ENCODE measurements at regions not wholly inside any gene's neighbourhood (a gene's known extent, or its start where the extent isn't known, plus 50 kb on each side); places are given as distances from the start of the nearest gene placed in this dataset.

- no peak for DNase-seq
These were observed 64.9 kb upstream of the SALL4 start for GRCh38 chr20:51867251-51867650.

DNA sequence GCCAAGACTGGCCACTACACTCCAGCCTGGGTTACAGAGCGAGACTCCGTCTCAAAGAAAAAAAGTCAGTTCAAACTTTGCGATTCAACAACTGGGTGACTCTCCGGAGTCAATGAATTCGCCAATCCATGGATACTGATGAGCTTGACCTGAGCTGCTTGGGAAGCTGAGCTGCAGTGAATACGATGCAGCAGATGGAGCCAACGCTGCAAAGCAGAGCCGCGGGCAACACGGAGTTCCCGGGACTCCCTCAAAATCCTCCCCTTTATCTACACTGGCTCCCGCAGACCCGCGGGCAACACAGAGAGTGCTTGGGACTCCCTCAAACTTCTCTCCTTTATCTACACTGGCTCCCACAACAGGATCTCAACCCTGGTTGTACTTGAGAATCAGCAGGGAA is 62.6 kb upstream of the SALL4 start:
- DNase-seq, result no peak

DNA sequence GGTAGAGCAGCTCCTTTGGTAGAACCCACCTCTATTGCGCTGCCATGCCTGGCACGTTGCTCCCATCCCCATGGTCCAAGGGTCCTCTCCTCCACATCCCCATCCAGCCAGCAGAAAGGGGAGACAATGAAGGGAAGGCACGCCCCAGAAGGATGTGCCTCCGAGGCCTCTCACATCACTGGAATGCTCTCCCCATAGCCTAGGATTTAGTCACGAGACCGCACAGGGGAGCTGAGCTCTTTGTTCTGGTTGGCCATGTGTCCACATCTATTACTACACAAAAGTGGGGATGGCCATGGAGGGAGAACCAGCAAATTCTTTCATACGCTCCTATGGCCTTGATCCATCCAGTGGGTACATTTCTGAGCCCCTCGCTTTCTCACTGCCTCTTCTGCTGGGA is 60.5 kb upstream of the SALL4 start:
- no peak for DNase-seq

DNA sequence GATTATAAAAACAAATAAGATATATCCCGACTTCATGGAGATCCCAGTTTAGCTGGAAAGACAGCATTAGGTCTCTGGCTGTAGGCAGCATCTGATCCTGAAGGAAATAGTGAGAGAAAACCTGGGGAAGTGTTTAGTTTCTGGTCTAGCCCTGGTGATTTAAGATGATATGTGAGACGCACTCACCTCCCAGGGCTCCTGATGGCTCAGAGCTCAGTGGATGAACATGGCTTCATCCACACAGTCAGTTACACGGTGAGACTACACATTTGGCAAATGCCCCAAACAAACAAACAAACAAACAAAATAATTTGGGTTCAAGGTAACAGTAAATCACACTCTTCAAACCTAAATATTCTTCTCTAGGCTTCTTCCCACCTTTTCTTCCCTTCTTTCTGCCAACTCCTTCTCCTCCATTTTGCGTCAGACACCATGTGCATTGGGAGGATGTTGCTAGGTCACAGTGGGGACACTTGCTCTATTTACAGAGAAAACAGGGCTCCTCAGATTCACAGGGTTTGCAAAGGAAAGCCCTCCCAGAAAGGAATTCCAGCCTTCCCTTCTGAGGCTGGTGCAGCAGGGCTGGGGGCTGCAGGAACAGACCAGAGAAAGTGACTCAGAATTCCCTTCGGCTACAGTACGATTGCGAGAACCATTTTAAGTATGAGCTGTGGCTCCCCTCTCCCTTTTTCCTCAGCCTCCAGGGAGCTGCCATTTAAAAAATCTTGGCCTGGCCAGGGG is 59.6 kb upstream of the SALL4 start:
- no peak for DNase-seq

- DNase-seq, result no peak
These were observed 58.0 kb upstream of the SALL4 start for GRCh38 chr20:51860111-51860882.

DNA sequence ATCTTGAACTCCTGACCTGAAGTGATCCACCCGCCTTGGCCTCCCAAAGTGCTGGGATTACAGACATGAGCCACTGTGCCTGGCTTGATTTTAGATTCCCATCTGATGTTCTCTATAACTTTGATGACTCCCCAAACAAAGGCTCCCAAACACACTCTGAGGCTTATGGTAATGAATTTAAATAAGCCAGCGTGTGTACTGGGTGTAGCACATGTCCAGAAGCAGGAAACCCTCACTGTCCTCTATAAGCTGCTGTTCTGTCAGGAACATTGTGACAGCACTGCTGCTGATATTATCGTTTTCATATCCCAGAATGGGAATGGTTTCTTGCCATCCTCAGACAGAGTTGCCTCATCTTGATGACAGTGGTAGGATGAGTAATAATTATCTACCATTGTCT is 54.1 kb upstream of the SALL4 start:
- DNase-seq, result no peak

DNA sequence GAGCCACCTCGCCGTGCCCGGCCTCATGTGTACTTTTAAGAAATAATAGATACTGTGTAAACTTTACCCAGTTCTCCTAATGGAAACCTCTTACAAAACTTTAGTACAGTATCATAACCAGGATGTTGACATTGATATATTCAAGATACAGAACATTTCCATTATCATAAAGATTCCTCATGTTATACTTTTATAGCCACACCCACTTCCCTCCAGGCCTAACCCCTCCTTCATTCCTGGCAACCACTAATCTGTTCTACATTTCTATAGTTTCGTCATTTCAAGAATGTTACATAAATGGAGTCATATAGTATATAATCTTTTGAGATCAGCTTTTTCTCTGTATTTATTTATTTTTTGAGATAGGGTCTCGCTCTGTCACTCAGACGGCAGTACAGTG is 52.6 kb upstream of the SALL4 start:
- no peak for DNase-seq
